IMR-90 (cell line): ENCODE measurements at regions not wholly inside any gene's neighbourhood (a gene's known extent, or its start where the extent isn't known, plus 50 kb on each side); places are given as distances from the start of the nearest gene placed in this dataset.

Experiments used
- ATAC-seq: fragments of 200-7000 bp; cut with Tn5 transposase; 2 replicates; pipeline ENCODE4 v1.9.1; 2020; ENCODE audit warnings: low read depth, mild to moderate bottlenecking, moderate library complexity
- BruUV-seq: library from RNA; stranded (reverse); fragments of 400-500 nt; replicated peaks from 2 replicates; lab custom pipeline; 2021; lab: Mats Ljungman, UMichigan
- CTCF ChIA-PET: fragments of 300-600 bp; formaldehyde crosslinking; extraction: SDS; loops from one replicate; lab custom pipeline; 2021; ENCODE audit warnings: antibody characterized with exemption; lab: Yijun Ruan, JAX
- POLR2A ChIA-PET: fragments of 300-600 bp; sonication (Branson Sonifier 250); formaldehyde crosslinking; loops from one replicate; lab custom pipeline; 2022; ENCODE audit warnings: antibody characterized with exemption; ENCODE audit not compliant: unreplicated experiment; lab: Charles Lee
- DNase-seq: peaks from one replicate; pipeline ENCODE4 v3.0.0; 2013
- H2AFZ ChIP-seq: replicated peaks from 2 replicates; pipeline ENCODE3; 2013; ENCODE audit warnings: low read length, mild to moderate bottlenecking; ENCODE audit not compliant: poor library complexity
- H2AK5ac ChIP-seq: 2 replicates; pipeline ENCODE4 v1.6.1; 2013; ENCODE audit warnings: low read depth, low read length, inconsistent platforms
- H2AK9ac ChIP-seq: replicated peaks from 2 replicates; pipeline ENCODE3; 2013; ENCODE audit warnings: mild to moderate bottlenecking, low read depth, low read length, moderate library complexity; ENCODE audit not compliant: poor library complexity
- H2BK120ac ChIP-seq: 2 replicates; pipeline ENCODE4 v1.6.1; 2013; ENCODE audit warnings: low read depth, low read length, inconsistent platforms
- H2BK15ac ChIP-seq: 3 replicates; pipeline ENCODE4 v1.6.1; 2013; ENCODE audit warnings: low read depth, low read length, inconsistent platforms
- H2BK20ac ChIP-seq: 2 replicates; pipeline ENCODE4 v1.6.1; 2013; ENCODE audit warnings: low read depth, mild to moderate bottlenecking, inconsistent platforms, low read length, moderate library complexity
- H2BK5ac ChIP-seq: 2 replicates; pipeline ENCODE4 v1.6.1; 2013; ENCODE audit warnings: mild to moderate bottlenecking, low read depth, low read length, inconsistent platforms; ENCODE audit not compliant: poor library complexity, severe bottlenecking
- H3K14ac ChIP-seq: replicated peaks from 2 replicates; pipeline ENCODE4 v1.6.1; 2013; ENCODE audit warnings: low read depth, low read length, inconsistent platforms
- H3K18ac ChIP-seq: 2 replicates; pipeline ENCODE4 v1.6.1; 2013; ENCODE audit warnings: low read depth, low read length, control low read depth
- H3K23ac ChIP-seq: 2 replicates; pipeline ENCODE4 v1.6.1; 2013; ENCODE audit warnings: low read depth, low read length, inconsistent platforms
- H3K27ac ChIP-seq: 2 replicates; pipeline ENCODE4 v1.5.1; 2013; ENCODE audit warnings: mild to moderate bottlenecking, control low read depth, low read length; ENCODE audit not compliant: insufficient read depth
- H3K27me3 ChIP-seq: 2 replicates; pipeline ENCODE4 v1.6.1; 2013; ENCODE audit warnings: low read length; ENCODE audit not compliant: control insufficient read depth, insufficient read depth
- H3K36me3 ChIP-seq: 2 replicates; pipeline ENCODE4 v1.6.1; 2013; ENCODE audit warnings: low read length, mixed read lengths; ENCODE audit not compliant: control insufficient read depth, insufficient read depth
- H3K4ac ChIP-seq: 2 replicates; pipeline ENCODE4 v1.6.1; 2013; ENCODE audit warnings: low read depth, low read length, inconsistent platforms
- H3K4me1 ChIP-seq: 2 replicates; pipeline ENCODE4 v1.6.1; 2013; ENCODE audit warnings: low read length, mixed read lengths; ENCODE audit not compliant: control insufficient read depth, insufficient read depth
- H3K4me2 ChIP-seq: 2 replicates; pipeline ENCODE4 v1.6.1; 2013; ENCODE audit warnings: low read depth, mild to moderate bottlenecking, control low read depth, low read length, moderate library complexity
- H3K4me3 ChIP-seq: 2 replicates; pipeline ENCODE4 v1.5.1; 2013; ENCODE audit warnings: low read depth, mild to moderate bottlenecking, control low read depth, low read length, moderate library complexity; ENCODE audit not compliant: insufficient read depth
- H3K56ac ChIP-seq: 2 replicates; pipeline ENCODE4 v1.6.1; 2013; ENCODE audit warnings: low read length, inconsistent platforms; ENCODE audit not compliant: insufficient read depth; ENCODE audit errors: extremely low read depth
- H3K79me1 ChIP-seq, 2 experiments: 2 replicates each; pipeline ENCODE4 v1.6.1; 2013; ENCODE audit warnings: low read length in 2 of 2, inconsistent platforms in 1 of 2, low read depth in 1 of 2
- H3K9ac ChIP-seq: 2 replicates; pipeline ENCODE4 v1.6.1; 2013; ENCODE audit warnings: low read depth, low read length, control low read depth
- H3K9me1 ChIP-seq: 2 replicates; pipeline ENCODE4 v1.6.1; 2013; ENCODE audit warnings: low read length, inconsistent platforms; ENCODE audit not compliant: insufficient read depth
- H3K9me3 ChIP-seq: 2 replicates; pipeline ENCODE4 v1.6.1; 2013; ENCODE audit warnings: low read length; ENCODE audit not compliant: control insufficient read depth, insufficient read depth
- H4K20me1 ChIP-seq: 2 replicates; pipeline ENCODE4 v1.6.1; 2013; ENCODE audit warnings: low read length, inconsistent platforms; ENCODE audit not compliant: insufficient read depth
- H4K5ac ChIP-seq: 2 replicates; pipeline ENCODE4 v1.6.1; 2013; ENCODE audit warnings: mild to moderate bottlenecking, low read depth, low read length, control low read depth
- H4K8ac ChIP-seq, 2 experiments: 2 replicates each; pipeline ENCODE4 v1.6.1; 2013; ENCODE audit warnings: low read depth in 2 of 2, low read length in 2 of 2, control low read depth in 1 of 2, inconsistent platforms in 1 of 2
- H4K91ac ChIP-seq: 2 replicates; pipeline ENCODE4 v1.6.1; 2013; ENCODE audit warnings: low read depth, low read length, inconsistent platforms; ENCODE audit not compliant: insufficient read depth
- BHLHE40 ChIP-seq: fragments of 150-350 bp; IDR thresholded peaks from 2 replicates; pipeline ENCODE4 v1.6.1; 2016; ENCODE audit warnings: mild to moderate bottlenecking, low read depth, low read length
- CEBPB ChIP-seq: IDR thresholded peaks from 2 replicates; pipeline ENCODE4 v1.6.1; 2012; ENCODE audit warnings: low read depth, low read length, improper control_type of control experiment
- CTCF ChIP-seq: conservative IDR thresholded peaks from 2 replicates; pipeline ENCODE4 v1.5.1; 2012; ENCODE audit warnings: mild to moderate bottlenecking, low read depth, low read length, improper control_type of control experiment
- FOS ChIP-seq: fragments of 150-350 bp; IDR thresholded peaks from 2 replicates; pipeline ENCODE4 v1.6.1; 2016; ENCODE audit warnings: low read depth, low read length
- MAFK ChIP-seq: IDR thresholded peaks from 2 replicates; pipeline ENCODE4 v1.6.1; 2012; ENCODE audit warnings: low read depth, low read length, improper control_type of control experiment
- NFE2L2 ChIP-seq: fragments of 150-350 bp; IDR thresholded peaks from 2 replicates; pipeline ENCODE4 v1.6.1; 2016; ENCODE audit warnings: low read depth, mild to moderate bottlenecking, low read length
- POLR2A ChIP-seq: IDR thresholded peaks from 2 replicates; pipeline ENCODE4 v1.6.1; 2012; ENCODE audit warnings: mild to moderate bottlenecking, low read depth, low read length
- RCOR1 ChIP-seq: IDR thresholded peaks from 2 replicates; pipeline ENCODE4 v1.6.1; 2012; ENCODE audit warnings: mild to moderate bottlenecking, low read length, improper control_type of control experiment; ENCODE audit not compliant: insufficient replicate concordance
- SMC3 ChIP-seq: fragments of 150-350 bp; IDR thresholded peaks from 2 replicates; pipeline ENCODE4 v1.6.1; 2016; ENCODE audit warnings: low read depth, mild to moderate bottlenecking, antibody characterized with exemption, low read length, moderate library complexity
- USF2 ChIP-seq: fragments of 150-350 bp; IDR thresholded peaks from 2 replicates; pipeline ENCODE4 v1.6.1; 2017; ENCODE audit warnings: mild to moderate bottlenecking, antibody characterized with exemption, low read length, low read depth
- WGBS, 2 experiments: methylation state at CpG; one replicate each; pipeline versions ENCODE4 v1.1.5 to v1.1.7; 2013; ENCODE audit warnings: missing lambda C conversion rate in 2 of 2; ENCODE audit not compliant: insufficient read length in 1 of 2; ENCODE audit errors: extremely low coverage in 2 of 2; 5-methylcytosine and 5-hydroxymethylcytosine counted together
- dilution Hi-C: fragments of 300-500 bp; cut with HindIII; formaldehyde crosslinking; loops from one replicate; pipeline ENCODE4 v1.14.3; 2018; ENCODE audit warnings: low sequenced_read_pairs; ENCODE audit not compliant: unreplicated experiment
- in situ Hi-C: fragments of 300-500 bp; cut with MboI; formaldehyde crosslinking; loops from 3 replicates; pipeline ENCODE4 v1.14.3; 2019; ENCODE audit warnings: low sequenced_read_pairs, inconsistent platforms, mixed read lengths
- intact Hi-C: fragments of 100-400 bp; cut with micrococcal nuclease; formaldehyde crosslinking; loops from 2 replicates; pipeline ENCODE4 v1.10.0; 2022

GRCh38 chrX:40818236-40818635, 82.9 kb upstream of the MED14 start:
- H3K79me1 ChIP-seq = no peaks in the 10 kb centered on the region
- no peak overlapping the region for H2AK9ac ChIP-seq
- H4K8ac ChIP-seq = no peak overlapping the region
- WGBS, 2 experiments = no CpG with 5 or more reads among the region's 1 CpG
- POLR2A ChIA-PET = no interaction called here
- H3K56ac ChIP-seq = no peak overlapping the region
- in situ Hi-C loops = no loop called here
- no peak overlapping the region for H3K14ac ChIP-seq
- no peak overlapping the region for H3K27ac ChIP-seq
- no peak overlapping the region for H3K9ac ChIP-seq
- no peaks in the 10 kb centered on the region for H4K20me1 ChIP-seq
- no peak overlapping the region for H3K4me3 ChIP-seq
- H3K4me2 ChIP-seq = no peak overlapping the region
- no peak overlapping the region for H2AK5ac ChIP-seq
- dilution Hi-C loops = no loop called here
- CTCF ChIA-PET = interaction anchor here (1.2 kb wide), 1 partner anchor 24 kb away, joined by 3 read pairs; no protein-coding TSS in a partner anchor
- H2AFZ ChIP-seq = no peak overlapping the region
- no peak overlapping the region for H2BK120ac ChIP-seq
- no peak overlapping the region for H2BK15ac ChIP-seq
- H2BK5ac ChIP-seq = no peak overlapping the region
- H3K9me1 ChIP-seq = no peaks in the 10 kb centered on the region
- H3K4ac ChIP-seq = no peak overlapping the region
- no TSS peak for BruUV-seq
- peak; percentile 7 for DNase-seq
- H3K36me3 ChIP-seq = no peaks in the 10 kb centered on the region
- H3K18ac ChIP-seq = no peak overlapping the region
- H4K91ac ChIP-seq = no peak overlapping the region
- no peaks in the 10 kb centered on the region for H3K4me1 ChIP-seq
- intact Hi-C loops = no loop called here
- H3K9me3 ChIP-seq = peaks cover under 1% of the 10 kb centered on the region; the same call in 1 of the 2 replicates
- TF ChIP-seq RCOR1 (no peak), POLR2A (no peak), NFE2L2 (no peak), USF2 (no peak), FOS (no peak), CTCF (no peak), CEBPB (no peak), MAFK (no peak), BHLHE40 (no peak), SMC3 (no peak)
- H2BK20ac ChIP-seq = no peak overlapping the region
- ATAC-seq = no peak
- no peak overlapping the region for H4K5ac ChIP-seq
- peaks cover 2% of the 10 kb centered on the region; the same call in 1 of the 2 replicates for H3K27me3 ChIP-seq
- H3K23ac ChIP-seq = no peak overlapping the region
